ENCODE measurements at regions not wholly inside any gene's neighbourhood (a gene's known extent, or its start where the extent isn't known, plus 50 kb on each side); places are given as distances from the start of the nearest gene placed in this dataset.

- H2BK12ac ChIP-seq (ENCODE audit: low read depth, low read length), result peak overlapping the region; percentile 87
- DNase-seq (ENCODE audit: low read depth in 1 of 2, low spot score in 2 of 2), result no peak
- no peak overlapping the region for H3K14ac ChIP-seq (ENCODE audit: insufficient read length)
- H4K20me1 ChIP-seq (replicated peaks in 1 of 2; ENCODE audit: control insufficient read depth in 1 of 2, insufficient read depth in 2 of 2, low read length in 2 of 2), result no peaks in the 10 kb centered on the region
- H2BK15ac ChIP-seq (ENCODE audit: low read length), result peak overlapping the region; percentile 13; the same call in 1 of the 2 replicates
- no peak overlapping the region for H4K5ac ChIP-seq (ENCODE audit: insufficient read length, low read depth, low read length)
- H3K27me3 ChIP-seq (replicated peaks in 1 of 4; ENCODE audit: control insufficient read depth in 3 of 4, extremely low read depth in 1 of 4, insufficient read depth in 3 of 4, low read length in 3 of 4), result no peaks in the 10 kb centered on the region; a peak in 2 of 7 replicates
- no peak overlapping the region for H3K56ac ChIP-seq (replicated peaks; ENCODE audit: insufficient read length, low read depth, low read length)
- no peak for FAIRE-seq
- ChIA-PET CTCF (ENCODE audit: partially characterized antibody) (no interaction called here), POLR2A (ENCODE audit: partially characterized antibody) (interaction anchor here (1.7 kb wide), 1 partner anchor 121 kb away, joined by 9 read pairs; no protein-coding TSS in a partner anchor)
- H3K4me1 ChIP-seq (replicated peaks in 1 of 4; ENCODE audit: control insufficient read depth in 3 of 4, insufficient read depth in 4 of 4, low read length in 3 of 4), result peaks cover 3 to 16% (median 11%) of the 10 kb centered on the region in 4 experiments
- H4K8ac ChIP-seq (ENCODE audit: extremely low read depth, insufficient read depth, low read length), result peak overlapping the region; percentile 22
- H3K79me1 ChIP-seq (ENCODE audit: low read depth, low read length), result no peaks in the 10 kb centered on the region
- H3K4ac ChIP-seq (replicated peaks; ENCODE audit: insufficient read length, low read depth, low read length), result no peak overlapping the region
- 0 out of 2 replicates have a peak overlapping the region, but pooled peaks have one; percentile 17 for H3K18ac ChIP-seq (ENCODE audit: extremely low read depth, low read length)
- no peak overlapping the region for H3K27ac ChIP-seq (ENCODE audit: low read depth, low read length)
- peak overlapping the region; percentile 81 for H2AFZ ChIP-seq (ENCODE audit: low read length)
- no peak overlapping the region for H3K4me3 ChIP-seq (ENCODE audit: extremely low read depth in 1 of 4, insufficient read depth in 2 of 4, low read depth in 3 of 4, low read length in 4 of 4)
- H3K23me2 ChIP-seq (ENCODE audit: low read depth, low read length), result no peaks in the 10 kb centered on the region
- no peak overlapping the region for H3K23ac ChIP-seq (ENCODE audit: insufficient read length)
- no peak overlapping the region for H3K9ac ChIP-seq (replicated peaks in 1 of 4; ENCODE audit: extremely low read depth in 1 of 4, low read depth in 3 of 4, low read length in 3 of 4)
- no peak overlapping the region for H2AK5ac ChIP-seq (ENCODE audit: low read depth, low read length)
- H3K79me2 ChIP-seq (ENCODE audit: control insufficient read depth in 1 of 2, insufficient read depth in 2 of 2, low read length in 2 of 2), result no peaks in the 10 kb centered on the region
- no peaks in the 10 kb centered on the region for H3K9me3 ChIP-seq (ENCODE audit: insufficient read depth in 2 of 2, low read depth in 1 of 2, low read length in 1 of 2)
- 0 out of 4 replicates have a peak overlapping the region, but pooled peaks of 1 of the 2 experiments have one; percentile 7 for H3K4me2 ChIP-seq (ENCODE audit: insufficient read depth in 1 of 2, low read depth in 2 of 2, low read length in 2 of 2)
- peak overlapping the region; percentile 40; the same call in 1 of the 2 replicates for H2BK5ac ChIP-seq (ENCODE audit: low read depth, low read length)
- no peaks in the 10 kb centered on the region for H3K36me3 ChIP-seq (ENCODE audit: control insufficient read depth in 2 of 4, insufficient read depth in 4 of 4, low read length in 3 of 4)
- peak overlapping the region; percentile 31 for H2BK120ac ChIP-seq (replicated peaks; ENCODE audit: low read depth, low read length)
- peak overlapping the region; percentile 63; the same call in 1 of the 2 replicates for H2BK20ac ChIP-seq (ENCODE audit: low read length)
- 86% methylated on average over 6 of the region's 6 CpGs; no CpG with 5 or more reads in 1 of the 2 experiments for WGBS, 2 experiments (ENCODE audit: extremely low coverage in 1 of 2, insufficient coverage in 1 of 2, insufficient read length in 1 of 2, insufficient replicate concordance in 2 of 2, low coverage in 1 of 2, low lambda C conversion rate in 2 of 2, missing lambda C conversion rate in 1 of 2)
- H4K91ac ChIP-seq (replicated peaks; ENCODE audit: insufficient read length, low read length), result peak overlapping the region; percentile 94
- TF ChIP-seq KDM5A (IDR thresholded peaks at IDR 0.05; ENCODE audit: low read length) (no peak), SRF (IDR thresholded peaks at IDR 0.05; ENCODE audit: low read depth, low read length) (no peak), SIN3A (conservative IDR thresholded peaks at IDR 0.05 in 1 of 2, IDR thresholded peaks at IDR 0.05 in 1 of 2; ENCODE audit: low read depth in 1 of 2, low read length in 2 of 2) (no peak), ASH2L (IDR thresholded peaks at IDR 0.05; ENCODE audit: low read length) (no peak), MAFK (IDR thresholded peaks at IDR 0.05; ENCODE audit: low read depth, low read length) (no peak), CREB1 (IDR thresholded peaks at IDR 0.05) (no peak), JUN (IDR thresholded peaks at IDR 0.05; ENCODE audit: low read depth, low read length) (no peak), CEBPB (IDR thresholded peaks at IDR 0.05; ENCODE audit: low read depth, low read length) (no peak), RNF2 (IDR thresholded peaks at IDR 0.05; ENCODE audit: borderline replicate concordance, low read depth, low read length, missing control alignments, poor library complexity, severe bottlenecking) (no peak), RAD21 (IDR thresholded peaks at IDR 0.05 in 1 of 2, conservative IDR thresholded peaks at IDR 0.05 in 1 of 2; ENCODE audit: low read depth in 2 of 2, low read length in 2 of 2) (no peak), TAF1 (IDR thresholded peaks at IDR 0.05; ENCODE audit: low read depth, low read length) (no peak), CTCF (IDR thresholded peaks at IDR 0.05; ENCODE audit: control extremely low read depth in 1 of 3, insufficient read depth in 1 of 3, low read depth in 1 of 3, low read length in 3 of 3) (no peak)
Observed at GRCh38 chr18:9017905-9018227, 84.6 kb upstream of the NDUFV2 start.

All from H1 (cell line).